ENCODE measurements at regions not wholly inside any gene's neighbourhood (a gene's known extent, or its start where the extent isn't known, plus 50 kb on each side); places are given as distances from the start of the nearest gene placed in this dataset.

- TF ChIP-seq EP300 (IDR thresholded peaks at IDR 0.05; ENCODE audit: borderline replicate concordance) (no peak), YY1 (IDR thresholded peaks at IDR 0.05; ENCODE audit: low read depth) (no peak), TEAD4 (IDR thresholded peaks at IDR 0.05) (no peak), REST (IDR thresholded peaks at IDR 0.05; ENCODE audit: low read depth) (no peak), TAF1 (IDR thresholded peaks at IDR 0.05; ENCODE audit: low read depth) (no peak)
Observed at GRCh38 chr12:24696800-24697199, 252.1 kb downstream of the BCAT1 start.

All from Ishikawa (cell line).